ENCODE measurements at regions not wholly inside any gene's neighbourhood (a gene's known extent, or its start where the extent isn't known, plus 50 kb on each side); places are given as distances from the start of the nearest gene placed in this dataset.

- TF ChIP-seq CTCF (IDR thresholded peaks at IDR 0.05; ENCODE audit: low read length) (no peak), EZH2 (optimal IDR thresholded peaks at IDR 0.05; ENCODE audit: low read depth, low read length) (no peak), EZH2phosphoT487 (IDR thresholded peaks at IDR 0.05; ENCODE audit: low read length) (no peak)
These were observed 124.3 kb upstream of the GATB start for GRCh38 chr4:151885123-151885522.
